ENCODE measurements at regions not wholly inside any gene's neighbourhood (a gene's known extent, or its start where the extent isn't known, plus 50 kb on each side); places are given as distances from the start of the nearest gene placed in this dataset.

DNA sequence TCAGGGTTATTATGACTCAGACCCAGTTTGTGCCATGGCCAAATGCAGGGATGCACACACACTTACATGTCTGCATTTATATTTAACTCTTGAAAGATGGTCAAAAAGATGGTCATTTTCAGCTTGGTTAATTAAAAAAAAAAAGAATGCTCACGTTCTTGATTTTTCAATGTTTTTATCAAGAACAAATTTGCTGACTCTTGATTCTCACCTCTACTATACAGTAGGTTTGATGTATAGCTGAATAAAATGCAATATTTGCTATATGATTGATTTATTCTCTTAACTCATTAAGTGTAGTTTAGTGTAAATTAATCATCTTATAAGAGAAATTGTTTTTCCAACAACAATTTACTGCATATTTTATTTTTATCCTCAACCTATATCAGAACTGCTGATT is 160.4 kb downstream of the SLIT2 start:
- no peak overlapping the region for H3K4me2 ChIP-seq (ENCODE audit: insufficient read depth, low read length)
- ChIA-PET POLR2A (no interaction called here), CTCF (ENCODE audit: low intra/inter-chr PET ratio) (no interaction called here)
- in situ Hi-C loops (cut with MboI) (loop anchor here (25.0 kb wide), 1 partner anchor 1350 kb away; no protein-coding TSS in a partner anchor), intact Hi-C loops (cut with micrococcal nuclease) (no loop called here)
- no peaks in the 10 kb centered on the region for H3K27me3 ChIP-seq (ENCODE audit: control insufficient read depth in 2 of 2, insufficient read depth in 2 of 2, low read length in 2 of 2)
- H3K4me3 ChIP-seq = no peak overlapping the region
- DNase-seq (ENCODE audit: extremely low read depth in 1 of 4, low spot score in 3 of 4) = no peak
- TF ChIP-seq, protein P1, sequence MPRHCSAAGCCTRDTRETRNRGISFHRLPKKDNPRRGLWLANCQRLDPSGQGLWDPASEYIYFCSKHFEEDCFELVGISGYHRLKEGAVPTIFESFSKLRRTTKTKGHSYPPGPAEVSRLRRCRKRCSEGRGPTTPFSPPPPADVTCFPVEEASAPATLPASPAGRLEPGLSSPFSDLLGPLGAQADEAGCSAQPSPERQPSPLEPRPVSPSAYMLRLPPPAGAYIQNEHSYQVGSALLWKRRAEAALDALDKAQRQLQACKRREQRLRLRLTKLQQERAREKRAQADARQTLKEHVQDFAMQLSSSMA (CRISPR knock-in tag; IDR thresholded peaks at IDR 0.05) = no peak
- no peak for TF ChIP-seq TAL1 (IDR thresholded peaks at IDR 0.05)
- no peak for TF ChIP-seq ZNF3 (CRISPR knock-in tag; IDR thresholded peaks at IDR 0.05)
- TF ChIP-seq YBX1 (IDR thresholded peaks at IDR 0.05) = no peak
- TF ChIP-seq HIVEP1 (CRISPR knock-in tag; IDR thresholded peaks at IDR 0.05) = no peak
- TF ChIP-seq ZNF316 (IDR thresholded peaks at IDR 0.05) = peak; percentile 46; the same call in 1 of the 2 replicates
- TF ChIP-seq NFIC (IDR thresholded peaks at IDR 0.05) = no peak
- TF ChIP-seq FOS (IDR thresholded peaks at IDR 0.05; ENCODE audit: extremely low read depth, insufficient read length) = no peak
- no peak for TF ChIP-seq COPS2 (conservative IDR thresholded peaks at IDR 0.05)
- no peak for TF ChIP-seq SMARCA5 (IDR thresholded peaks at IDR 0.05)
- 0 out of 2 replicates have a peak, but pooled peaks have one; percentile 5 for TF ChIP-seq MAFG (tag; conservative IDR thresholded peaks at IDR 0.05)
- TF ChIP-seq, protein P2, sequence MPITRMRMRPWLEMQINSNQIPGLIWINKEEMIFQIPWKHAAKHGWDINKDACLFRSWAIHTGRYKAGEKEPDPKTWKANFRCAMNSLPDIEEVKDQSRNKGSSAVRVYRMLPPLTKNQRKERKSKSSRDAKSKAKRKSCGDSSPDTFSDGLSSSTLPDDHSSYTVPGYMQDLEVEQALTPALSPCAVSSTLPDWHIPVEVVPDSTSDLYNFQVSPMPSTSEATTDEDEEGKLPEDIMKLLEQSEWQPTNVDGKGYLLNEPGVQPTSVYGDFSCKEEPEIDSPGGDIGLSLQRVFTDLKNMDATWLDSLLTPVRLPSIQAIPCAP (CRISPR knock-in tag; IDR thresholded peaks at IDR 0.05; ENCODE audit: borderline replicate concordance) = no peak
- no peak for TF ChIP-seq ZFPM2 (CRISPR knock-in tag; IDR thresholded peaks at IDR 0.05)
- TF ChIP-seq THRA (IDR thresholded peaks at IDR 0.05) = no peak
- no peak for TF ChIP-seq NELFE (IDR thresholded peaks at IDR 0.05; ENCODE audit: insufficient read depth, insufficient read length)
- no peak for TF ChIP-seq RAD21 (CRISPR knock-in tag; conservative IDR thresholded peaks at IDR 0.05 in 1 of 2, IDR thresholded peaks at IDR 0.05 in 1 of 2)
- no peaks in the 10 kb centered on the region for H4K20me1 ChIP-seq (replicated peaks; ENCODE audit: control insufficient read depth, insufficient read depth, low read length)
- no peaks in the 10 kb centered on the region for H3K36me3 ChIP-seq (ENCODE audit: control insufficient read depth, insufficient read depth, low read length)
- no peak overlapping the region for H3K27ac ChIP-seq (ENCODE audit: extremely low read depth, low read depth, low read length)
- ATAC-seq = no peak
- no peaks in the 10 kb centered on the region for H3K9me3 ChIP-seq (replicated peaks; ENCODE audit: control insufficient read depth, insufficient read depth, low read depth, low read length)
- WGBS (ENCODE audit: insufficient coverage, low coverage, missing lambda C conversion rate) = 0% methylated on average over 1 of the region's 1 CpG
- H3K9me1 ChIP-seq (ENCODE audit: control insufficient read depth, insufficient read depth, low read length) = no peaks in the 10 kb centered on the region
- H3K79me2 ChIP-seq (ENCODE audit: control insufficient read depth, insufficient read depth, low read length) = no peaks in the 10 kb centered on the region
- no TSS peak for BruUV-seq (replicated peaks)
- H3K9ac ChIP-seq (ENCODE audit: insufficient read depth in 1 of 2, low read depth in 2 of 2, low read length in 2 of 2) = no peak overlapping the region
- no peaks in the 10 kb centered on the region for H3K4me1 ChIP-seq (replicated peaks in 1 of 2; ENCODE audit: control insufficient read depth in 2 of 2, insufficient read depth in 2 of 2, low read length in 2 of 2)
- no peak for FAIRE-seq
- no peak overlapping the region for H2AFZ ChIP-seq (ENCODE audit: low read depth, low read length)
